ENCODE measurements at regions not wholly inside any gene's neighbourhood (a gene's known extent, or its start where the extent isn't known, plus 50 kb on each side); places are given as distances from the start of the nearest gene placed in this dataset.

DNA sequence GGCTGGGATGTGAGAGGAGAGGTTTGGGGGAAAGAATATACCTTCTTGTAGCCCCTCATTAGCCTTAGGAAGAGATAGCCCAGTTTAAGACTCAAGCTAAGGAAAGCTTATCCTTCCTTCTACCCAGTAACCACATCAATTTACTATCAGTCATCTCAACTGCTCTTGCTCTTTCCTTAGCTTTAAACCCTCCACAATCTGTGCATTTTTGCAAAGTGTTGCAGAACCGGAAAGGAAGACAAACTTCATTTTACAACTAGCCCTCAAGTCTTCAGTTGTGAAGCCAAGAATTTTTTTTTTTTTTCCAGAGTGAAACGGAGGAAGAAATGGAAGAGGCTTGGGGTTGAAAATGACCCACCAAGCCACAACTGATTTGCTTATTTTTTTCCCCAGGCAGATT, 137.0 kb upstream of the LMO4 start:
- TF ChIP-seq, protein P1, sequence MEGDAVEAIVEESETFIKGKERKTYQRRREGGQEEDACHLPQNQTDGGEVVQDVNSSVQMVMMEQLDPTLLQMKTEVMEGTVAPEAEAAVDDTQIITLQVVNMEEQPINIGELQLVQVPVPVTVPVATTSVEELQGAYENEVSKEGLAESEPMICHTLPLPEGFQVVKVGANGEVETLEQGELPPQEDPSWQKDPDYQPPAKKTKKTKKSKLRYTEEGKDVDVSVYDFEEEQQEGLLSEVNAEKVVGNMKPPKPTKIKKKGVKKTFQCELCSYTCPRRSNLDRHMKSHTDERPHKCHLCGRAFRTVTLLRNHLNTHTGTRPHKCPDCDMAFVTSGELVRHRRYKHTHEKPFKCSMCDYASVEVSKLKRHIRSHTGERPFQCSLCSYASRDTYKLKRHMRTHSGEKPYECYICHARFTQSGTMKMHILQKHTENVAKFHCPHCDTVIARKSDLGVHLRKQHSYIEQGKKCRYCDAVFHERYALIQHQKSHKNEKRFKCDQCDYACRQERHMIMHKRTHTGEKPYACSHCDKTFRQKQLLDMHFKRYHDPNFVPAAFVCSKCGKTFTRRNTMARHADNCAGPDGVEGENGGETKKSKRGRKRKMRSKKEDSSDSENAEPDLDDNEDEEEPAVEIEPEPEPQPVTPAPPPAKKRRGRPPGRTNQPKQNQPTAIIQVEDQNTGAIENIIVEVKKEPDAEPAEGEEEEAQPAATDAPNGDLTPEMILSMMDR (IDR thresholded peaks at IDR 0.05), result no peak
- TF ChIP-seq POLR2AphosphoS5 (IDR thresholded peaks at IDR 0.05), result no peak

All from breast epithelium (tissue), 3 donors.